ENCODE measurements at regions not wholly inside any gene's neighbourhood (a gene's known extent, or its start where the extent isn't known, plus 50 kb on each side); places are given as distances from the start of the nearest gene placed in this dataset.

- DNase-seq (ENCODE audit: low read depth in 1 of 2, low spot score in 1 of 2) = no peak
- H3K27ac ChIP-seq (replicated peaks) = no peak overlapping the region
- TF ChIP-seq SPI1 (IDR thresholded peaks at IDR 0.05; ENCODE audit: borderline replicate concordance, low read depth) = no peak
- no peak for TF ChIP-seq CTCF (IDR thresholded peaks at IDR 0.05; ENCODE audit: insufficient read depth, low read length)
- no peak for TF ChIP-seq POLR2AphosphoS5 (IDR thresholded peaks at IDR 0.05; ENCODE audit: low read depth)
- no peak for TF ChIP-seq GABPA (IDR thresholded peaks at IDR 0.05; ENCODE audit: low read depth)
- TF ChIP-seq REST (IDR thresholded peaks at IDR 0.05; ENCODE audit: insufficient replicate concordance, low read depth) = no peak
Observed at GRCh38 chr18:6649421-6650126, 79.9 kb upstream of the ARHGAP28 start.

GRCh38 chr18:6650127-6650507, 79.4 kb upstream of the ARHGAP28 start:
- TF ChIP-seq CTCF (IDR thresholded peaks at IDR 0.05; ENCODE audit: insufficient read depth, low read length) = no peak
- TF ChIP-seq POLR2AphosphoS5 (IDR thresholded peaks at IDR 0.05; ENCODE audit: low read depth) = no peak
- TF ChIP-seq SPI1 (IDR thresholded peaks at IDR 0.05; ENCODE audit: borderline replicate concordance, low read depth) = no peak
- no peak for TF ChIP-seq REST (IDR thresholded peaks at IDR 0.05; ENCODE audit: insufficient replicate concordance, low read depth)
- TF ChIP-seq GABPA (IDR thresholded peaks at IDR 0.05; ENCODE audit: low read depth) = no peak
- Histone ChIP-seq H3K27ac (replicated peaks) (no peak overlapping the region), H3K27me3 (ENCODE audit: insufficient read depth, poor library complexity, severe bottlenecking) (no peaks in the 10 kb centered on the region), H3K4me3 (replicated peaks; ENCODE audit: insufficient read depth, low read length) (no peak overlapping the region)
- no peak for DNase-seq (ENCODE audit: low read depth in 1 of 2, low spot score in 1 of 2)

More at GRCh38 chr18:6649421-6650126, 79.9 kb upstream of the ARHGAP28 start:
- Histone ChIP-seq H3K27me3 (ENCODE audit: insufficient read depth, poor library complexity, severe bottlenecking) (no peaks in the 10 kb centered on the region), H3K4me3 (replicated peaks; ENCODE audit: insufficient read depth, low read length) (no peak overlapping the region)

- H3K27ac ChIP-seq (replicated peaks) = no peak overlapping the region
- H3K27me3 ChIP-seq (ENCODE audit: insufficient read depth, poor library complexity, severe bottlenecking) = no peaks in the 10 kb centered on the region
- no peak for DNase-seq (ENCODE audit: low read depth in 1 of 2, low spot score in 1 of 2)
- no peak for TF ChIP-seq POLR2AphosphoS5 (IDR thresholded peaks at IDR 0.05; ENCODE audit: low read depth)
- TF ChIP-seq REST (IDR thresholded peaks at IDR 0.05; ENCODE audit: insufficient replicate concordance, low read depth) = no peak
- TF ChIP-seq SPI1 (IDR thresholded peaks at IDR 0.05; ENCODE audit: borderline replicate concordance, low read depth) = no peak
- no peak for TF ChIP-seq GABPA (IDR thresholded peaks at IDR 0.05; ENCODE audit: low read depth)
- no peak for TF ChIP-seq CTCF (IDR thresholded peaks at IDR 0.05; ENCODE audit: insufficient read depth, low read length)
- no peak overlapping the region for H3K4me3 ChIP-seq (replicated peaks; ENCODE audit: insufficient read depth, low read length)
Observed at GRCh38 chr18:6650747-6651146, 78.8 kb upstream of the ARHGAP28 start.
